ENCODE measurements at regions not wholly inside any gene's neighbourhood (a gene's known extent, or its start where the extent isn't known, plus 50 kb on each side); places are given as distances from the start of the nearest gene placed in this dataset.

GRCh38 chr9:3732077-3733038, 206.6 kb upstream of the RFX3 start:
- peak; percentile 50 for DNase-seq

- DNase-seq = no peak
Measured at GRCh38 chr9:3730511-3730922, 204.7 kb upstream of the RFX3 start.

DNA sequence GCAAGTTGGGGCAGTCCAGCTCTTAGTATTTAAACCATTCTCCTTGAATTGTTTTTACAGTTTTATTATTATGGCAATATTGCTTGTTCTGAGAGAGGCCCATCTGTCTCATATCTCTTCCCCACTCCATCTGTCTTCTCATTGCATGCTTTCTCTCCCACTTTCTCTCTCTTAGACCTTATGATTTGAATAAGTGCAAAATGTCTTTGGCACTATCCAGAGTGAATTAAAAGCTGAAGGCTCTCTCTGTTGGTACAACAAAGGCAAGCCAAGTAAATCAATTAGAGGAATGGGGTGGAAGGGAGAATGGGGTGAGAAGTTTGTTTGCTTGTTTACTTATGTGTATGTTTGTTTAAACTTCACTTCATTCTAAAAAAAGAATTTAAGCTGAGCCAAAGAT, 195.3 kb upstream of the RFX3 start:
- no peak for DNase-seq

GRCh38 chr9:3719286-3719685, 193.5 kb upstream of the RFX3 start:
- DNase-seq = no peak

- DNase-seq = no peak
Measured at GRCh38 chr9:3716415-3716814, 190.6 kb upstream of the RFX3 start.

DNA sequence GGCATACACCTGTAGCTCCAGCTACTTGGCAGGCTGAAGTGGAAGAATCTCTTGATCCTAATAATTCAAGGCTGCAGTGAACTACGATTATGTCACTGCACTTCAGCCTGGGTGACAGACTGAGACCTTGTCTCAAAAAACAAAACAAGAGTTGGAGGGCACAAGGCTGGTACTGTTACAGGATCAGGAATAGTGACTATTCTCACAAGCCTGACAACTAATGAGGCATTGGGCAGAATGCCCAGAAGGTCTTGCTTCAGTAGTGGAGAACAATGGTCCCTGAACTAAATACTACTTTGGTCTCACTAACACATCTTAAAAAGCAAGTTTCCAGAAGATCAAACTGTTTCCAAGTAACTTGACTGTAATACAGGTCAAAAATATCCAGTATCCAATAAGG, 182.9 kb upstream of the RFX3 start:
- DNase-seq = peak; percentile 12

DNA sequence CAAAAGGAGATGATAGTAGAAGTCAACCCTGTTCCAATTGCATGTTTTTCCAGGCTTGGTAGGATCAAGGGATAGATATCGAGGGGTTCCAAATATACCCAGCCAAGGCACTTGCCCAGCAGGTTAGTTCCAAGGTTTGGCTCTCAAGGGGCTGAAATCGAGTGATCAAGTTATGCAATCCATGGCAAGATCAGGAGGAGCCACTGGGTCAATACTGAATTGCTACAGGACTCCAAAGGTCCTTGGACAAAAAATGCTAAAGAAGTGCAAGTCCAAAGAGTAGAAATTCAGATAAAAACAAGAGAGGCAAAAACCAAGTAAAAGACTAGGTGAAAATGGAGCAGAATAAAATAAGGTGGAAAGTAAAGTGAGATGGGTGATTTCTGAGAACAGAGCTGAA, 179.1 kb upstream of the RFX3 start:
- DNase-seq = no peak

GRCh38 chr9:3700772-3701171, 175.0 kb upstream of the RFX3 start:
- no peak for DNase-seq

- DNase-seq = no peak
Measured at GRCh38 chr9:3699883-3700282, 174.1 kb upstream of the RFX3 start.

- DNase-seq = peak; percentile 92
Measured at GRCh38 chr9:3698531-3698930, 172.7 kb upstream of the RFX3 start.

DNA sequence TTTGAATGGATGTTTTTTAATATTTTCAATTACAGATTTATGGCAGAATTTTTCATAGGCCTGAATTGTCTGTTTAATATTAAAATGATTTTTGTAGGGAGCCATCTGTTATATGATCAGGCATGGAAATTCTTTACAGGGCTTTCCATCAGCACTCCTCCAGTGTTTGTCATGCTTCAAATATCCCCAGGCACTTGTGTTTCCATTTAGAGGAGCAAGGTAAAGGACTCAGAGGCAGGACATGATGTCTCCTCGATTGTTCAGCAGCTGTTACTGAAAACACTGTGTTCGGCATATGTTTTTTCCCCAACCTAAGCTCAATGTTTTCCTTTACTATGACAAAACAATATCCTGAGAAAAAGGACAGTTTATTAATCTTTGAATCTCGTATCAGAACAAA, 172.3 kb upstream of the RFX3 start:
- DNase-seq = peak; percentile 86

GRCh38 chr9:3696368-3696767, 170.6 kb upstream of the RFX3 start:
- no peak for DNase-seq

- DNase-seq = no peak
Measured at GRCh38 chr9:3692606-3693005, 166.8 kb upstream of the RFX3 start.

DNA sequence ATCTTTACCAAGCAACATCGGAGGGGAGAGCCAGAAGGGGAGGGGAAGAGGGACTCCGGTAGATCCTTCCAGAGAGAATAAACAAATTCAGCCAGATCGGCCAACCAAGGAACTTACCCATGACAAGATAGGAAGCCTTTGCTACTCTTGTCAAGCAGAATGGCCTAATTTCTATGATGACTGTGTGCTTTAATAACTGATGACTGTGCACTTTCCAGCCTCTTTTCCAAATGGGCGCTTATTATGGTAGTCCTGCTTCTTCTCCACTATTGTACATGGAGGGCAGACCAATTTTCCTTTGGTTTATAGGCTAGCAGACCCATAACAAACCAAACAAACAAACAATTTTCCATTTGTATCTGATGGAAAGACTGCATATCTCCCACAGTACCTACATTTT, 163.8 kb upstream of the RFX3 start:
- no peak for DNase-seq

GRCh38 chr9:3687145-3687544, 161.3 kb upstream of the RFX3 start:
- no peak for DNase-seq

- no peak for DNase-seq
Measured at GRCh38 chr9:3682186-3682585, 156.4 kb upstream of the RFX3 start.

GRCh38 chr9:3677541-3677940, 151.7 kb upstream of the RFX3 start:
- no peak for DNase-seq

- no peak for DNase-seq
Measured at GRCh38 chr9:3676766-3677165, 151.0 kb upstream of the RFX3 start.

- DNase-seq = no peak
Measured at GRCh38 chr9:3675946-3676345, 150.1 kb upstream of the RFX3 start.

GRCh38 chr9:3674561-3674960, 148.8 kb upstream of the RFX3 start:
- no peak for DNase-seq

DNA sequence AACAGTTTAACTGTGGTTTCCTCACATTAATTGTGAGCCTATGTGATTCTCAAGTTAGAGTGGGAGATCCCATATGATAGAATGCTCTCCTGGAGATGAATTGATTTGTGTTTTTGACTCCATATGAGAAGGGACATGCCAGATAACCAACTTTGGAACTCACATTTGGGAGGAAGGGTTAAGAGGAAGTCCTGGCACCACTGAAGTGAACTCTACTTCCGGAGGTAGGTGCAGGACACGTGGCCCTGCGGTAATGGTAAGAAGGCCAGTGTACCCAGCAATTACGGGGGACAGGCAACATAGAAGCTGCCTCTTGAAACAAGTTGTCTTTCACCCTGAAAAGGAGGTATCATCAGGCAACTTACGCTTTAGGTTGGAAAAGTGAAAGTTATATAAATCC, 146.6 kb upstream of the RFX3 start:
- no peak for DNase-seq

DNA sequence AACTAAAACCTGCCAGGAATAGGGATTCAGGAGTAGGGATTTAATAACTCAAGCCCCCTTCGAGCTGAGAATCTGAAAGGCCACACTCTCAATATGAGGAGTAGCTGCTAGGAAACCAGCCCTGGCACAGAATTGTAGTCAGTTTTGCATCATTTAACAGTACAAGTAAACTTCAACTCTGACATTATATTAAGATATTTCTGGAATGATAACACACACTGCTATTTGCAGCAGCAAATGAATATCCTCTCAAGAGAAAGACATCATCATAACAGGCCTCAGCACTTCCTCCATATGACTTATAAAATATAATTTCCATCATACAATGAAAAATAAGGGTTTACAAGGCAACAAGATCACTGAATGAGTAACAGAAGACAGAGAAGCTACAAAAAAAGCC, 138.2 kb upstream of the RFX3 start:
- DNase-seq = no peak

GRCh38 chr9:3662671-3663070, 136.9 kb upstream of the RFX3 start:
- DNase-seq = no peak

DNA sequence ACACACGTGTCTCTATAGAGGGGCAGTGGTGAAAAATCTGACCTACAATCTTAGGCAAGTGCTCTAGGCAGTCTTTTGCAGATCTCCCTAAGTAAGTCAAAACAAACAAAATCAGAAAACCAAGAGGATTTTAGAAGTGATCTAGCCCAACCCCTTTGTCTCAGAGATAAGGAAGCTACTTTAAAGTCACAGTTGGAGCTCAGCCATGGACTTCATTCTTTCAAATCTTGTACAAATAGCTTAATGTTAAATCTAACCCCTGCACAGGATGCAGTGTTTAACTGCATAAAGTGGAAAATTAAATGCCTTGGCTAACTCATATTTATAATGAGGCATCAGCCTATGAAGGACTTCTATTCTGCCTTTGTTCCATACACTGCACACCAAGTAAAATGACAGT, 135.1 kb upstream of the RFX3 start:
- no peak for DNase-seq

GRCh38 chr9:3659647-3660046, 133.8 kb upstream of the RFX3 start:
- DNase-seq = no peak

Data from NCI-H187 treated with DMSO at 0.1 percent for 48 hours (cell line).